Aorta (tissue), 5 donors: ENCODE measurements at regions not wholly inside any gene's neighbourhood (a gene's known extent, or its start where the extent isn't known, plus 50 kb on each side); places are given as distances from the start of the nearest gene placed in this dataset.

Experiments
- ATAC-seq: fragments of 200-7000 bp; cut with Tn5 transposase; one replicate; pipeline ENCODE4 v1.9.1; 2022; ENCODE audit warnings: moderate library complexity; ENCODE audit not compliant: low FRiP score
- DNase-seq, 2 donors: peaks; one replicate each; pipeline ENCODE4 v3.0.0-alpha.2; 2020
- H3K27ac ChIP-seq, 2 donors: one replicate each; pipeline ENCODE4 v1.5.1; 2013; ENCODE audit warnings: low read length in 2 of 2, mild to moderate bottlenecking in 2 of 2, moderate library complexity in 2 of 2, control low read depth in 1 of 2, inconsistent platforms in 1 of 2, low read depth in 1 of 2
- H3K27me3 ChIP-seq, 2 donors: one replicate each; pipeline ENCODE4 v1.6.1; 2013; ENCODE audit warnings: control low read depth in 1 of 2, low read length in 1 of 2, mild to moderate bottlenecking in 1 of 2, moderate library complexity in 1 of 2; ENCODE audit not compliant: insufficient read depth in 2 of 2, control insufficient read depth in 1 of 2
- H3K36me3 ChIP-seq, 2 donors: one replicate each; pipeline ENCODE4 v1.6.1; 2013; ENCODE audit warnings: control low read depth in 1 of 2, low read length in 1 of 2, mild to moderate bottlenecking in 1 of 2; ENCODE audit not compliant: insufficient read depth in 2 of 2, control insufficient read depth in 1 of 2
- H3K4me1 ChIP-seq, 2 donors: one replicate each; pipeline ENCODE4 v1.6.1; 2013; ENCODE audit warnings: low read length in 2 of 2, control low read depth in 1 of 2, mild to moderate bottlenecking in 1 of 2, moderate library complexity in 1 of 2; ENCODE audit not compliant: insufficient read depth in 2 of 2, control insufficient read depth in 1 of 2
- H3K4me3 ChIP-seq, 2 donors: one replicate each; pipeline ENCODE4 v1.5.1; 2013; ENCODE audit warnings: low read length in 2 of 2, control low read depth in 1 of 2, mild to moderate bottlenecking in 1 of 2
- H3K9me3 ChIP-seq: one replicate; pipeline ENCODE4 v1.6.1; 2013; ENCODE audit warnings: mild to moderate bottlenecking, low read length; ENCODE audit not compliant: control insufficient read depth
- WGBS, 2 donors: extraction: QIAGEN DNeasy Blood & Tissue Kit; methylation state at CpG; one replicate each; pipeline ENCODE4 v1.1.7; 2013; 5-methylcytosine and 5-hydroxymethylcytosine counted together
- intact Hi-C, 2 donors: fragments of 100-400 bp; cut with DNase I; formaldehyde crosslinking; loops; one replicate each; pipeline versions ENCODE4 v1.14.2 to v1.15.0; 2022
- donor health status: healthy with polysubstance abuse.
- donor health status: Bipolar disorder and iron deficiency.
- donor health status: DM: no; HTN: no; CAD: no.
- donor health status: DM: no; HTN: no; CAD: no.
- donor health status: DM: yes; HTN: yes; CAD: no.

DNA sequence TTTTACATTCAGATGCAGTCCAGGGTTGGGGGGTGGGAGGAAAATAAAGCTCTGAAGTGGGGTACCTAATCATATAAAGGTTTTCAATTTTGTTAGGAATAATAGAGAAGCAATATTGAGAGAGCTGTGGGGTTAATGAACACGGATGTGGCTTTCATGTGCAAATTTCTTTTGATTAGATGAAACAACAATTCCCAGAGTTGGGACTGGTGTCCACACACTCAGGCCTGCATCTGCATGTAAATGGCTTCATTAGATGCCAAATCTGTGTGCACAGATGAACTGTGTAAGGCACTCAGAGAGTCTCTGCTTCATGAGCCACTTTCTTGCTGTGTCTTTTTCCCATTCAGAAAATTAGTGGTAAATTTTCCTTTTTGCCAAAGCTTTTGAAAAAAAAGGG lies 377.1 kb upstream of the NOVA1 start:
- H3K27ac ChIP-seq, result no peak overlapping the region
- 52 to 54% methylated on average over 1 of the region's 1 CpG for WGBS, 2 donors
- ATAC-seq, result no peak
- no peak overlapping the region for H3K4me3 ChIP-seq
- no peak for DNase-seq
- no peaks in the 10 kb centered on the region for H3K4me1 ChIP-seq
- H3K27me3 ChIP-seq, result no peaks in the 10 kb centered on the region
- H3K36me3 ChIP-seq, result no peaks in the 10 kb centered on the region
- no peaks in the 10 kb centered on the region for H3K9me3 ChIP-seq
- intact Hi-C loops, result no loop called here

DNA sequence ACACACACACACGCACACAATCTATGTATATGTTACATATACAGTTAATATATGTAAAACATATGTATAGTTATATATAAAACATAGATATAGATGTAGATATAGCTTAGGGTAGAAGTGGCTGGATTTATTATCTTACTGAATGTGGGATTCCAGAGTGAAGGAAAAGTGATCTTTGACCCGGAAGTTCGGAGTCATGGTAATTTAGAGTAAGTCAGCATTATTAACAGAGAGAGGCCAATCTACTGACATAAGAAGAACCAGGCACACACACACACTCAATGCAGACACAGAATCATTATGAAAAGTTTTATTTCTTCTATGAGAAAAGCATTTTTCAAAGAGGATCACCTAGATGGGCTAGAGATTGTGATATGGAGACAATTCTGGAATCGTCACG lies 384.2 kb upstream of the NOVA1 start:
- 84 to 87% methylated on average over 5 of the region's 5 CpGs for WGBS, 2 donors
- Histone ChIP-seq H3K4me1 (no peaks in the 10 kb centered on the region), H3K4me3 (no peak overlapping the region), H3K36me3 (no peaks in the 10 kb centered on the region), H3K9me3 (no peaks in the 10 kb centered on the region), H3K27me3 (no peaks in the 10 kb centered on the region), H3K27ac (no peak overlapping the region)
- no peak for ATAC-seq
- no peak for DNase-seq
- intact Hi-C loops, result no loop called here

DNA sequence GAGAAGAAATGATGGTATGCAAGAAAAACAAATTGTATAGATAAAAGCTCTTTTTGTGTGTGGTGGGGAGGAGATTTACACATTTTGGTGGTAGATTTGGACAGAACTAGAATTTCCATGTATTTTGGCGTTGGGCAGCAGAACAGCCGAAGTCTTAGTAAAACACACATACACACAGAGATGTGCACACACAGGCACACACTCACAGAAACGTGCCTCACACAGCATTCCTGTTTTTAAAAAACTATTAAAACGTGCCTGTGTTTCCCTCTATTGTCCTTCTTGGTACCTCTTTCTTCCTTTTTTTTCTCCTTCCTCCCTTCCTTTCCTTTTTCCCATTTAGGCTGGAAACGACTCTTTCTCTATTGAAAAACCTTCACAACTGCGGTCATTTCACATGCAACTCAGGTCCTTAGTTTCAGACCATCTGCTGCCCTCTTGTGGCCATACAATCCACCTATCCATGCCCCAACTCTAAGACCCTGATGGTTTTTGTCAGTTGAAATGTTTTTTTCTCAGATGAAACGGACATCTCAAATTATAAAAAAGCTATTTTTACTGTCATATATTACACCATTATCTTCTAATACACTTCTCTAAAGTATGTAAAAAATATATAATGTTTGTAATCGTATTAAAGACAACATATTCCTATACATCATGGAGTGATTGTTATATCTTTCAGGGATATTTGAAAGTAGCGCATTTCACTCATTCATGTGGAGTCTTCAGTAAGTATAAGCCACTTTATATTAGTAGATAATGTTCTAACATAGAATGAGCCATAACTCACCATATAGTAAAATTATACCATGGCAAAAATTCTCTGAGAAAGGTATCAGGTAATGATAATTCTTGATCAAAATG lies 386.7 kb upstream of the NOVA1 start:
- H3K4me3 ChIP-seq, result no peak overlapping the region
- no peaks in the 10 kb centered on the region for H3K9me3 ChIP-seq
- H3K36me3 ChIP-seq, result no peaks in the 10 kb centered on the region
- no peaks in the 10 kb centered on the region for H3K4me1 ChIP-seq
- no peaks in the 10 kb centered on the region for H3K27me3 ChIP-seq
- ATAC-seq (peak; percentile 81), DNase-seq (peak in 1 of 2 donors; percentile 53)
- intact Hi-C loops, result no loop called here
- no peak overlapping the region for H3K27ac ChIP-seq
- 22 to 33% methylated on average over 9 of the region's 9 CpGs for WGBS, 2 donors

DNA sequence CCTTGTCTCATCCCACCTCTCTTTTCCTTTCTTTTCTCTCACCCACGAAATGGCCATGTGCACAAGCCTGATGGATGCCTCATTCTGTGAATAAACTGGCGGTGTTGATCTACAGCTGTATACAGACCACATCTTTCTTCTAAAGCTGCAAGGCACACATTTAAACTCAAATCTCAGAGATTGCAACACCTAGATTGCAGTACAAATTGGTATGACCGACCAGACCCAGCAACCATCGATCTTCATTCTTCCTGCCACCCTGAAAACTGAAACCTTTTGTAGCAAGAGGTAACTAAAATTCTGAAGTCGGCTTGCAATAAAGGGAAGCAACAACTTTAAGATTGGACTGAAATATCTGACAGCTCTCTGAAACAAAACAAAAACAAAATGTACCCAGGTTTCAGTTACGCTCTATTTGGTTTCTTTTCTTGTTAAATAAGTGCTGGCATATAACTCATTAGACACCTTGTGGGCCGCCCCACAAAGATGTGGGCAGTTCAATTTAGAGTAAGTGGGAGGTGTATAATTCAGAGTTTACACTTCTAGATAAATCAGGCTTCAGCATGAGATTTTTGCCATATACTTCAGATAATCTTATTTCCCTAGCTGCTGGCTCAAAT lies 390.0 kb upstream of the NOVA1 start:
- intact Hi-C loops, result no loop called here
- no peaks in the 10 kb centered on the region for H3K4me1 ChIP-seq
- no peaks in the 10 kb centered on the region for H3K36me3 ChIP-seq
- H3K27ac ChIP-seq, result no peak overlapping the region
- no peaks in the 10 kb centered on the region for H3K27me3 ChIP-seq
- no peak overlapping the region for H3K4me3 ChIP-seq
- ATAC-seq (no peak), DNase-seq (no peak)
- H3K9me3 ChIP-seq, result no peaks in the 10 kb centered on the region
- WGBS, 2 donors, result 63 to 71% methylated on average over 7 of the region's 7 CpGs

DNA sequence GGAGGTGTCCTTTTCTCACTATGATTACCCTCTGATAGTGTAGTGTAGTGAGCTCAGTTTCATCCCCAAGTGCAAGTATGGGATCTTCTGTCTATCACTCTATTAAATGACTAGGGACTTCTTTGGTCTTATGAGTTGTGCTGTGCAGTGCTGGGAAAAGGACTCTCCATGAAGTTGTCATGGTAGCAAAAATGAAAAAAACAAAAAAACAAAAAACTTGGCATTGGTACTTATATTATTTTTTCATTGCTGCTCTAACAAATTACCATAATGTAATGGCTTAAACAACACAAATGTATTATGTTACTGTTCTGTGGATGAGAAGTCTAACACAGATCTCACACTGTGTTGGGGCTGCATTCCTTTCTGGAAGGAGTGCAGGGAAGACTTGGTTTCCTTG lies 393.1 kb upstream of the NOVA1 start:
- H3K36me3 ChIP-seq, result no peaks in the 10 kb centered on the region
- H3K27ac ChIP-seq, result no peak overlapping the region
- ATAC-seq, result no peak
- H3K27me3 ChIP-seq, result no peaks in the 10 kb centered on the region
- intact Hi-C loops, result no loop called here
- no peaks in the 10 kb centered on the region for H3K9me3 ChIP-seq
- no peak overlapping the region for H3K4me3 ChIP-seq
- no peaks in the 10 kb centered on the region for H3K4me1 ChIP-seq
- no peak for DNase-seq

DNA sequence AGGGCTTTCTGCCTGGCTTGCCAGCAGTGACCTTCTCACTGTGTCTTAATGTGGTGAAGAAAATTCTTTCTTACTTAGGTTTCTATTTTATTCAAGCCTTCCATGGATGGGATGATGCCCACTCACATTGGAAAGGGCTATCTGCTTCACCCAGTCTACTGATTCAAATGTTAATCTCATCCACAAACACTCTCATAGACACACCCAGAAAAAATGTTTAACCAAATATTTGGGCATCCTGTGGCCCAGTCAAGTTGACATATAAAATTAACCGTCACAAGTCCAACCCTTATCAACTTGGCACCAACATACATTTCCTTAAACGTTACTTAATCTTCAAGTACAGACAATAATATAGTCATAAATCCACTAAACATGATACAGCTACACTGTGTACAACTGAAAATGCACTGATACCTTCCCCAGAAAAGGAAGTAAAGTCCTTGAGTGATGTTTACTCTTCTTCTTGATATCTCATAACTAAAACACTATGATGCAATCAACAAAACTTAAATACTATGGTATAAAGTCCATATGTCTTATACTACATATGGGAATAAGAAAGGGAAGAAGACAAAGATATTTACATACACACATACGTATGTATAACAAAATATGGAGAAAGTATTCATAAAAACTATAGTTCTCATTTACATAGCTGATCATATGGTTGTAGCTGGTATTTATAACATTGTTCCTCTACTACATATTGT lies 394.7 kb upstream of the NOVA1 start:
- DNase-seq, result no peak
- WGBS, 2 donors, result 30 to 34% methylated on average over 3 of the region's 3 CpGs
- Histone ChIP-seq H3K27ac (no peak overlapping the region), H3K27me3 (no peaks in the 10 kb centered on the region), H3K4me1 (no peaks in the 10 kb centered on the region), H3K36me3 (no peaks in the 10 kb centered on the region), H3K4me3 (no peak overlapping the region), H3K9me3 (no peaks in the 10 kb centered on the region)
- no peak for ATAC-seq
- intact Hi-C loops, result no loop called here

DNA sequence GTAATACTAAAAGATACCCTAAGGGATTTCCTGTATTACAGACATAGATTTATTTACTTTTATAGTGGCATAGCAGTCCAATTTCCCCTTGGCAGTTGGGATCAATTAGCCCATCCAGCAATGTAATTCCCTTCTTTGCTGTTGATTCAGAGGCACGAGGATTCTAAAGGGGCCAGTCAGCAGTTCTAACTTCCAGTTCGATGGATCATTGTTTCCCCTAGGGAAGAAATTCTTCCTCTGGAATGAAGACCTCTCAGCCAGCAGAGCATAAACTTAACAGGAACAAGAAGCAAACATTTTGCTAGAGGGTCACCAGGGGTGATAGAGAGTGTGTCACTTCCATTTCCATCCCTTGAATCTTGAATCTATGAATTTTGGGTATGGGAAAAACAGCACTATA lies 395.7 kb upstream of the NOVA1 start:
- no peaks in the 10 kb centered on the region for H3K4me1 ChIP-seq
- DNase-seq, result no peak
- H3K4me3 ChIP-seq, result no peak overlapping the region
- 10 to 23% methylated on average over 2 of the region's 2 CpGs for WGBS, 2 donors
- ATAC-seq, result no peak
- H3K27me3 ChIP-seq, result no peaks in the 10 kb centered on the region
- intact Hi-C loops, result no loop called here
- no peaks in the 10 kb centered on the region for H3K9me3 ChIP-seq
- no peaks in the 10 kb centered on the region for H3K36me3 ChIP-seq
- no peak overlapping the region for H3K27ac ChIP-seq

DNA sequence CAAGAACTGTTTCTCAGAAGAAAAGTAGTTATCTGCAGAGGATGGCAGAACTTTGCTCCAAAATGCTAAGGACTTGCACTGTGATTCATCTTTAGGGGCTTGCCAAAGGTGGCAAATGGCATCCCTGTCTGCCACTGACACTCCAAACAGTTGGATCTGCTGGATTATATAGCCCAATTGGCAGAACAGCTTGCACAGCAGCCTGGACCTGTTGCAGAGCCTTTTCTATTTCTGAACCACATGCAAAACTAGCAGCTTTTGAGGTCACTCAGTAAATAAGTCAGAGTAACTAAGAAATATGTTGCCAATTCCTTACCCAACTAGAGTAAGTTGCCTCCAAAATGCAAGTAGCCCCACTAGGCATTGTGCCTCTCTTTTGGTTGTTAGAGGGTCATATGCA lies 397.5 kb upstream of the NOVA1 start:
- no peaks in the 10 kb centered on the region for H3K36me3 ChIP-seq
- H3K9me3 ChIP-seq, result no peaks in the 10 kb centered on the region
- ATAC-seq, result no peak
- H3K4me1 ChIP-seq, result no peaks in the 10 kb centered on the region
- DNase-seq, result no peak
- H3K27ac ChIP-seq, result no peak overlapping the region
- H3K27me3 ChIP-seq, result no peaks in the 10 kb centered on the region
- no peak overlapping the region for H3K4me3 ChIP-seq
- intact Hi-C loops, result no loop called here

DNA sequence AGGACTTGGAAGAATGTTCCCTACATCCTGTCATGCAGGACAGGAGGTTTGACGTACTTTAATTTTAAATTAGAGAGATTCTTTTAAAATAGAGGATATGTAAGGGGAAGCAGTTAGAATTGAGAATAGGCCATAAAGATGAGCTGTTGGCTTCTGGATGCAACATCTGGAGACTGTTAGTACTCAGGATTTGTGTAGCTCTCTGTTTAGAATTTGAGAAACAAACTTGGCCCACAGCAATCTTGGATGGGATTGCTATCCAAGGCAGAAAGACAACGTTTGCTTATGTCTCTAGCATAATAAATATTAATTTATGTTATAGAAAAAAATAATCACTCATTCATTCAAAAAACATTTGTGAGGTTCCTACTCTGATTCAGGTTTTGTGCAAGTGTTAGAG lies 398.4 kb upstream of the NOVA1 start:
- H3K4me3 ChIP-seq, result no peak overlapping the region
- 31 to 46% methylated on average over 2 of the region's 2 CpGs for WGBS, 2 donors
- intact Hi-C loops, result no loop called here

More for the DNA sequence above, 398.4 kb upstream of the NOVA1 start:
- Histone ChIP-seq H3K4me1 (no peaks in the 10 kb centered on the region), H3K36me3 (no peaks in the 10 kb centered on the region), H3K27me3 (no peaks in the 10 kb centered on the region), H3K27ac (no peak overlapping the region), H3K9me3 (no peaks in the 10 kb centered on the region)
- no peak for ATAC-seq
- DNase-seq, result no peak
